GM19324 (cell line): ENCODE measurements at regions not wholly inside any gene's neighbourhood (a gene's known extent, or its start where the extent isn't known, plus 50 kb on each side); places are given as distances from the start of the nearest gene placed in this dataset.
"Not testable (repeated sequence)": the region's sequence is repeated elsewhere in the genome, so short reads cannot be mapped to it uniquely, and the experiment has no call there.

Experiments used
- ATAC-seq: cut with Tn5 transposase; IDR thresholded peaks from one replicate; pipeline ENCODE4 v1.9.1; 2021; ENCODE audit warnings: mild to moderate bottlenecking, moderate library complexity; ENCODE audit not compliant: unreplicated experiment, low FRiP score

DNA sequence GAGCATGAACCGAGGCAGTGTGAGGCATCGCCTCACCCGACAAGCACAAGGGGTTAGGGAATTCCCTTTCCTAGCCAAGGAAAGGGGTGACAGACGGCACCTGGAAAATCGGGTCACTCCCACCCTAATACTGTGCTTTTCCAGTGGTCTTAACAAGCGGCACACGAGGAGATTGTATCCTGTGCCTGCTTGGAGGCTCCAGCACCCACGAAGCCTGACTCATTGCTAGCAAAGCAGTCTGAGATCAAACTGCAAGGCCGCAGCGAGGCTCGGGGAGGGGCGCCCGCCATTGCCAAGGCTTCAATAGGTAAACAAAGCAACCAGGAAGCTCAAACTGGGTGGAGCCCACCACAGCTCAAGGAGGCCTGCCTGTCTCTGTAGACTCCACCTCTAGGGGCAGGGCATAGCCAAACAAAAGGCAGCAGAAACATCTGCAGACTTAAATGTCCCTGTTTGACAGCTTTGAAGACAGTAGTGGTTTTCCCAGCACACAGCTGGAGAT lies 109.0 kb upstream of the IRAK1BP1 start:
- not testable (repeated sequence) for ATAC-seq

DNA sequence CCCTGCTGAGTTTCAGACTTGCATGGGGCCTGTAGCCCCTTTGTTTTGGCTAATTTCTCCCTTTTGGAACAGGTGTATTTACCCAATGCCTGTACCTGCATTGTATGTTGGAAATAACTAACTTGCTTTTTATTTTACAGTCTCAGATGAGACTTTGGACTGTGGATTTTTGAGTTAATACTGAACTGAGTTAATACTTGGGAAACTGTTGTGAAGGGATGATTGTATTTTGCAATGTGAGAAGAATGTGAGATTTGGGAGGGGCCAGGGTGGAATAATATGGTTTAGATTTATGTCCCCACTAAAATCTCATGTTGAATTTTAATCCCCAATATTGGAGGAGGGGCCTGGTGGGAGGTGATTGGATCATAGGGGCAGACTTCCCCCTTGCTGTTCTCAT lies 99.1 kb upstream of the IRAK1BP1 start:
- ATAC-seq, result no peak

DNA sequence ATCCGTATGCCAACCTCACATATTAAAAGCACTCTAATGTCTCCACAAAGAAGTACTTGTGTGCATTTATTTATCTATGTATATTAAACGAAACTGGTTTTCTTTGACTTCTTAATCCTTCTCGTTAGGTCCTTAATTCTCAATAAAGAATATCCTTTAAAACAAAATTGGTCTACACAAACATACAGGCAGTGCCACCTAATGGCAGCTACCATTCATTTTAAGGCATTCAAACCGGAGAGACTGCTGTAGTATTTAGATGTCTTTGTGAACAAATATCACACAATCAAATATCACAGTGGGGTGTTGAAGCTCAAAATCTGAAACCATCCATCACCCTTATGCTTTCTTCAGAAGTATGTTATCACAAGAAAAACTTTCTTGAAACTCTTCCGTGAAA lies 96.6 kb upstream of the IRAK1BP1 start:
- ATAC-seq, result no peak

DNA sequence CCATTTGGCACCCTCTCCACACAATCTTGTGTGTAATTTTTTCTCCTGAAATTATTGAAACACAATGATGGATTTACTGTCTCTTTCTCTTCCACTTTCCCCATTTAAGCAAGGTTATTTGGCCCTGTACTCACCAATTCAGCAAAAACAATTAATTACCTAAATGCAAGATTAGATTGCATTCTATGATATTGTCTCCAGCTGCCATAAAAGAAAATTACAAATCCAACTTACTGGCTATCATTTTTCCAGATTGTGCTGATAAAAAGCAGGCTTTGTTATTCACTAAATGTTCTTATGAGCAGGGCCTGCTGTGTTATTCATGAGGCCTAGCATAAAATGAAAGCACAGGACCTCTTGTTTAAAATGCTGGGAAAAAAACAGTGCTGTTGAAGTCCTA lies 95.8 kb upstream of the IRAK1BP1 start:
- no peak for ATAC-seq

DNA sequence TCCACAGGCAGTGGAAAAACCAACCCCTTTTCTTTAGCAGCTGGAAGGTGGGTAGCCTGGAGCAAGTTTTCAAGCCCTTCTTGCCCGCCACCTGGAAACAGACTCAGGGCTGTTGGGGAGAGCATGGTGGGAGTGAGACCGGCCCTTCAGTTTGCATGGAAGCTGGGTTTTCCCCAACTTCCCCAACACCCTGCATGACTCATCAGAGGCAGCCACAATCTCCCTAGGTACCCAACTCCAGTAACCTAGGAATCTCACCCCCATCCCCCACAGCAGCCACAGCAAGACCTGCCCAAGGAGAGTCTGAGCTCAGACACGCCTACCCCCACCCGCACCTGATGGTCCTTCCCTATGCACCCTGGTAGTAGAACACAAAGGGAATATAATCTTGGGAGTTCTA lies 86.3 kb upstream of the IRAK1BP1 start:
- ATAC-seq, result no peak

DNA sequence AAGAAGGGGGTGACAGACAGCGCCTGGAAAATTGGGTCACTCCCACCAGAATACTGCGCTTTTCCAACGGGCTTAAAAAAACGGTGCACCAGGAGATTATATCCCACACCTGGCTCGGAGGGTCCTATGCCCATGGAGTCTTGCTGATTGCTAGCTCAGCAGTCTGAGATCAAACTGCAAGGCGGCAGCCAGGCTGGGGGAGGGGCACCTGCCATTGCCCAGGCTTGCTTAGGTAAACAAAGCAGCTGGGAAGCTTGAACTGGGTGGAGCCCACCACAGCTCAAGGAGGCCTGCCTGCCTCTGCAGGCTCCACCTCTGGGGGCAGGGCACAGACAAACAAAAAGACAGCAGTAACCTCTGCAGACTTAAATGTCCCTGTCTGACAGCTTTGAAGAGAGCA lies 84.0 kb upstream of the IRAK1BP1 start:
- not testable (repeated sequence) for ATAC-seq

DNA sequence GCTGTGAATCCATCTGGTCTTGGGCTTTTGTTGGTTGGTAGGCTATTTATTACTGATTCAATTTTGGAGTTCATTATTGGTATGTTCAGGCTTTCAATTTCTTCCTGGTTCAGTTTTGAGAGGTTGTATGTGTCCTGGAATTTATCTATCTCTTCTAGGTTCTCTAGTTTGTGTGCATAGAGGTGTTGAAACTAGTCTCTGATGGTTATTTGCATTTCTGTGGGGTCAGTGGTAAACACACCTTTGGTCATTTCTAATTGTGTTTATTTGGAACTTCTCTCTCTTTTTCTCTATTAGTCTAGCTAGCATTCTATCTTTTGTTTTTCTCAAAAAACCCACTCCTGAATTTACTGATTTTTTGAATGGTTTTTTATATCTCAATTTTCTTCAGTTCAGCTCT lies 70.1 kb upstream of the IRAK1BP1 start:
- no peak for ATAC-seq

DNA sequence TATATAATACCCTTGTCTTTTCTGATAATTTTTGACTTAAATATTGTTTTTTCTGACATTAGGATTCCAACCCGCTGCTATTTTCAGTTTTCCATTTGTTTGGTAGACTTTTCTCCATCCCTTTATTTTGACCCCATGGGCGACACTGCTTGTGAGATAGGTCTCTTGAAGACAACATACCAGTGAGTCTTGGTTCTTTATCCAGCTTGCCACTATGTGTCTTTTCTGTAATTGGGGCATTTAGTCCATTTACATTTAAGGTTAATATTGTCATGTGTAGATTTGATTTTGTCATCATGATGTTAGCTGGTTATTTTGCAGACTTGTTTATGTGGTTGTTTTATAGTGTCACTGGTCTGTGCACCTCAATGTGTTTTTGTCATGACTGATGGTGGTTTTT lies 67.7 kb upstream of the IRAK1BP1 start:
- no peak for ATAC-seq

DNA sequence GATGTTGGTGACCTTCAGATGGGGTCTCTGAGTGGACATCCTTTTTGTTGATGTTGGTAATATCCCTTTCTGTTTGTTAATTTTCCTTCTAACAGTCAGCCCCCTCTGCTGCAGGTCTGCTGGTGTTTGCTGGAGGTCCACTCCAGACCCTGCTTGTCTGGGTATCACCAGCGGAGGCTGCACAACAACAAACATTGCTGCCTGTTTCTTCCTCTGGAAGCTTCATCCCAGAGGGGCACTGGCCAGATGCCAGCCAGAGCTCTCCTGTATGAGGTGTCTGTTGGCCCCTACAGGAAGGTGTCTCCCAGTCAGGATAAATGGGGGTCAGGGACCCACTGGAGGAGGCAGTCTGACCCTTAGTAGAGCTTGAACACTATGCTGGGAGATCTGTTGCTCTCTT lies 60.6 kb upstream of the IRAK1BP1 start:
- not testable (repeated sequence) for ATAC-seq

DNA sequence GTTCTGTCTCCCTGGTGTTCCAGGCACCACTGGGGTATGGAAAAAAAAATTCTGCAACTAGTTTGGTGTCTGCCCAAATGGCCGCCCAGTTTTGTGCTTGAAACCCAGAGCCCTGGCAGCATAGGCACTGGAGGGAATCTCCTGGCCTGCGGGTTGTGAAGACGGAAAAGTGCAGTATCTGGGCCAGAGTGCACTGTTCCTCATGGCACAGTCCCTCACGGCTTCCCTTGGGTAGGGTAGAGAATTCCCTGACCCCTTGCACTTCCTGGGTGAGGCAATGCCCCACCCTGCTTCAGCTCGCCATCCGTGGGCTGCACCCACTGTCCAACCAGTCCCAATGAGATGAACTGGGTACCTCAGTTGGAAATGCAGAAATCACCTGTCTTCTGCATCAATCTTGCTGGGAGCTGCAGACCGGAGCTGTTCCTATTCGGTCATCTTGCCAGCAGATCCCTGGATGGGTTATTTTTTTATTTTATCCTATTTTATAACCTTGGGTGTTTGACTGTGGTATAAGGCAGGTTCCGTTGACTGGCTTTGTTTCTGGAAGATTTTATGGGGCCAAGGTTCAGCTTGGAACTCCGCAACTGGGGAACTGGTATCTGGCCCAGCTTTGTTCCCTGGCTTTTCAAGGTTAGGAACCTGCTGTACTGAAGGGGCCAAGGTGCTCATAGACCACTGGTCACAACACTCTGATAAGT lies 59.5 kb upstream of the IRAK1BP1 start:
- not testable (repeated sequence) for ATAC-seq

DNA sequence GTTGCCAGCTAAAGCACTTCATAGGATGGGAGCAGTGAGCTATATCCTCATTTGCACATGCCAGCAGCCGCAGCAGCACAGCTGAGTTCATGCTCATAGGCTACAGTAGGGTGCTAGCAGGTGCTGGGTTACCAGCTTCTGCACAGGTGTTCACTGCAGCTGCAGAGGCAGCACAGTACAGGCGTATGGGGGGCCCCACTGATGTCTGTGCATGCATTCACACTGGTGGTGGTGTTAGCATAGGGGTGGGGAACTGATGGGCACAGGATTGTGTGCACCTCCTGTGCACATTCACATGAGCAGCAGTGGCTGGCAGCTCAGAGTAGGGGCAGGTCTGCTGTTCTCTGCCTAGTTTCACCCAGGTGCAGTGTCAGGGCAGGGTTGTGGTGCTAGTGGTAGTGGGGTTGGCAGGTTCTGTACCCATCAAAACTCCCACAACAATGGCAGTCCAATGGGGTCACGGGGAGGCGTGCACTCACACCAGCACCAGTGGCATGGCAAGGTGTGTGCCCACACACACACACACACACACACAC lies 58.9 kb upstream of the IRAK1BP1 start:
- ATAC-seq, result no peak

DNA sequence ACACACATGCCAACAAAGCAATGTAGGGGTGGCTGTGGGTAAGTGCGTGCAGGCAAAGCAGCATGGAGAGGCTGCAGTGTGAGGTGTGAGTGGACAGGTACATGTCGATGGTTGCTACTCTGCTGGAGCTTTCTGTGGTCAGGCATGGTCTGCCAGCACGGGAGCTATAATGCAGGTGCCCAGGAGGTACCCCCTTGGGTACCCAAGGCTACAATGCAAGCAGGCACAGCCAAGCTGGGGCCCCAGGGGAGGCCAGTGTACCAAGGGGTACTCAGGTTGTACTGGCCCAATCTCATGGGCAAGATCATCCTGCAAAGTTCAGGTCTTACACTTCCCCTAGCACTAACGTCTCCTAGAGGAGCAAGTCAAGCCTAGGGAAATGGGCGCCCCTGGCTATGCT lies 58.4 kb upstream of the IRAK1BP1 start:
- no peak for ATAC-seq

DNA sequence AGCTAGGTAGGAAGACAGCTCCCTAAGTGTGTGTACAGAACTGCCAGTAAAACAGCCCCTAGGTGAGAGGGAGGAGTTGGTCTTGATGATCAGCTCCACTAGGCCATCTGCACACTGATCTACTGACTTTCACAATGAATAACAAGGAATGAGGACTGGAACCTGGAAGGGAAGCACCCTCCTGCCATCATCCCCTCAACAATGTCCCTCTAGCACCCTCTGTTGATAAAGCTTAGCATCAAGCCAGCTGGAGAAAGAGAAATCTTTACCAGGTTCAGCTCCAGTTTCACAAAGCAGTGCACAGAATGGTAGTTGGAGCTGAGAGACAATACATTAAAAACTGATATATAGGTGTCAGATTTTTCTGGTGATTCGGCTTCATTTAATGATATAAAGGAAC lies 57.2 kb upstream of the IRAK1BP1 start:
- no peak for ATAC-seq

DNA sequence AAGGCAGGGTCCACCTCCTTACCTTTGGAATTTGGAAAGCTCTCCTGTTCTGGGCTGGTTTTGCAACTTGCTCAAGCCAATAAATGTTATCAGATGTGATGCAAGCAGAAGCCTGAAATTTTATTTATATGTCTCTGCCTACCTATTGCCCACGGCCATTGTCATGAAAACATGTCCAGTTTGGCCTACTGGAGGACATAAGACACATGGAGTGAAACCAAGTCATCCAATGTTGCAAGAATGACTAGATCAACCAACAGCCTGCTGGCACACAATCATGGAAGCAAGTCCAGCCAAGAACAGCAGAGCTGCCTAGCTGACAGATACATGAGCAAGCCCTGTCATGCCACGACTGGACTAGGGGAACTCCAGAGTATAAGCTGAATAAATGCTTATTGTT lies 56.7 kb upstream of the IRAK1BP1 start:
- no peak for ATAC-seq
